ENCODE measurements at regions not wholly inside any gene's neighbourhood (a gene's known extent, or its start where the extent isn't known, plus 50 kb on each side); places are given as distances from the start of the nearest gene placed in this dataset.
A peak's percentile ranks its signal among the peaks of the same experiment; 100 is the strongest.
"Not testable (repeated sequence)": the region's sequence is repeated elsewhere in the genome, so short reads cannot be mapped to it uniquely, and the experiment has no call there.

DNA sequence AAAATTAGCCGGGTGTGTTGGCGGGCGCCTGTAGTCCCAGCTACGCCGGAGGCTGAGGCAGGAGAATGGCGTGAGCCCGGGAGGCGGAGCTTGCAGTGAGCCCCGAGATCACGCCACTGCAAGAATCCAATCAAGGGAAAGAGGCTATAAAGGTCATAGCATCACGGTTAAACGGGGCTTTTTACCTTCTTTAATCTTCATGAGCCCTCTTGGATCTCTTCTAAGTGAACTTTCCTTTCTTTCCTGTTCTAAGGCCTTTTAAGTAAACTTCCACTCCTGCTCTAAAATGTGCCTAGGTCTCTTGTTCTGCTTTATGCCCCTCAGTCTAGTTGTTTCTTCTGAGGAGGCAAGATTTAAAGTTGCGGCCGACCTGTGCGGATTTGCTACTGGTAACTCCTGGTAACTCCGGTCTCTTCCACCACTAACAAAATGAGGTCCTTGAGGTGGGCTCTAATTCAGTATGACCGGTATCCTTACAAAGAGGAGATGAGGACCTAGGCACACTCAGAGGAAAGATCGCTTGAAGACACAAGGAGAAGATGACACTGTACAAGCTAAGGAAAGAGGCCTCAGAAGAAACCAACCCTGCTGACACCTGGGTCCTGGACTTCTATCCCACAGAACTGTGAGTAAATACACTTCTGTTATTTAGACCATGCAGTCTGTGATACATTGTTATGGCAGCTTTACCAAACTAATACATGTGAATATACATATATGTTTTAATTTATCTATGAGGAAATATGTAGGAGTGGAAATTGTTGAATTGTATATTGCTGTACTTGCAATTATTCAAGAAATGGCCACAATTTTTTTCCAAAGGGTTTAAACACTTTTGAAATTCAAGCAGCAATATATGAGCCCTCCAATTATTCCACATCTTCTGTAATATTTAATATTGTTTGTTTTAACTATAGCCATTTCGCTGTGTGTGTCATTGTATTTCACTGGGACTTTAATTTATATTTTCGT lies 331.5 kb upstream of the CNTNAP2 start:
- DNase-seq: no peak

DNA sequence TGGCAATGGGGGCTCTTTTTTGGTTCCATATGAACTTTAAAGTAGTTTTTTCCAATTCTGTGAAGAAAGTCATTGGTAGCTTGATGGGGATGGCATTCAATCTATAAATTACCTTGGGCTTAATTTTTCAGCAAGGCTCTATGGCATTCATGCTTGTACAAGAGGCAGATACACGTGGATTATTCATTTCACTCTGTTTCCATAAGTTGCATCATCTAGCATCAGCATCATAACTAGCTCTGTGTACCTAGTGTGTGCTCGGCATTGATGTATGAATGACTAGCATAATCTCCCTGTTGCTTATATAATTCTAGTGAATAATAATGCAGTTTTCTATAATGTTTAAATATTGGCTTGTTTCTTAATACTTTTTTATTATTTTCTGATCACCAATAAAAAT lies 335.2 kb upstream of the CNTNAP2 start:
- not testable (repeated sequence) for DNase-seq

DNA sequence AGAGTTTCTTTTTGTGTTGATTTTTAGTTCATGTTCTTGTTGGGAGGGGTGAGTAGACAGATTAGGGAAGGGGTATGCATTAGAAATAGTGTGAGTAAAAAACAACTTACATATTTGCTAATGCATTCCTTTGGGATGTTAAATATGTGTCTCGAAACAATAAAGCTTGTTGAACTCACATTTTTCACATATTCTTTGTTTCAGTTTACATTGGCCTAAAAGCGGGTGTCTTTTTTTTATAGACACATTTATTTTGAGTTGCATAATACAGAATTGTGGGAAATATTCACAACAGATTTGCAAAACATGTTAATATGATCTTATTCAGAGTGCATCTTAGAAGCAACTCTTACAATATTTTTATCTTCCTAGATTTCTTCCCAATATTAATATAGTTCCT lies 337.5 kb upstream of the CNTNAP2 start:
- peak; percentile 0 for DNase-seq

DNA sequence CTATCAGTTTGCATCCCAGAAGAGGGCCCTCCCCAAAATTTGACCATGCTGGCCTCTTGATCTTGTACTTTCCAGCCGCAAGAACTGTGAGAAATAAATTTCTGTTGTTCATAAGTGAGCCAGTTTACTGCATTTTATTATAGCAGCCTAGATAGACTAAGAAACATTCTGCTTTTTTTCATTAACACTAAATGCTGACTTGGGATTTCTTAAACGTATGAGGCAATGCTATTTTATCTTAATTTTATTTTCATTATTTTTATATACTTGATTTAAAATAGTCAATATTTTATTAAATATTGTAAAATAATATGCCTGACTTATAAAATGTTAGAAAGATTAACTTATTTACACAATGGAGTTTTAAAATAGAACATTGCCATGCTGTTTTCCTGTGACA lies 341.8 kb upstream of the CNTNAP2 start:
- DNase-seq: no peak

DNA sequence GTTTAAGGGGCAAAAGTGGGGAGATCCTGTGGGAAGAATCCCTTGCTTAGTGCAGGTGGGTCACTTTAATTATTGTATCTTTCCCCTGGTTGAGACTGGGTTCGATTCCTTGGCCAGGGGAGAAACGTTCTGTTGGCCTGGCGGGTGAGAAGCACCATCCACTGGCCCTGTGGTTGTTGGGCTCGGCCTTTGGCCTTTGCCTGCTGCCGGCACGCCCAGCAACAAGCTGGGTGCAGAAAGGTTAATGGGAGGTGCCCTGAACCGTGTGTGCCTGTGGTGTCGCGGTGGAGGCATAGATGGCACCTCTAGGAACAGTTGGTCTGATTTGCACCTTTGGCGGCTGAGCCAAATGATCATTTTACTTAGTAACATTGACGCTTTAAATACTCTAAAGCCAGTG lies 363.6 kb upstream of the CNTNAP2 start:
- no peak for DNase-seq

DNA sequence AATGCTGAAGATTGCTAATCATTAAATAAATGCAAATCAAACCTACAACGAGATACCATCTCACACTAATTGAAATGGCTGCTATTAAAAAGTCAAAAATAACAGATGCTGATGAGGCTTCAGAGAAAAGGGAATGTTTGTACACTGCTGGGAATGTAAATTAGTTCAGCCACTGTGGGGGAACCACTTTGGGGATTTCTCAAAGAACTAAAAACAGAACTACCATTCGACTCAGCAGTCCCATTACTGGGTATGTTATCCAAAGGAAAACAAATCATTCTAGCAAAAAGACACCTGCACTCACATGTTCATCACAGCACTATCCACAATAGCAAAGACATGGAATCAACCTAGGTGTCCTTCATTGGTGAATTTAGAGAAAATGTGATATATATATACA lies 379.0 kb upstream of the CNTNAP2 start:
- DNase-seq: no peak

DNA sequence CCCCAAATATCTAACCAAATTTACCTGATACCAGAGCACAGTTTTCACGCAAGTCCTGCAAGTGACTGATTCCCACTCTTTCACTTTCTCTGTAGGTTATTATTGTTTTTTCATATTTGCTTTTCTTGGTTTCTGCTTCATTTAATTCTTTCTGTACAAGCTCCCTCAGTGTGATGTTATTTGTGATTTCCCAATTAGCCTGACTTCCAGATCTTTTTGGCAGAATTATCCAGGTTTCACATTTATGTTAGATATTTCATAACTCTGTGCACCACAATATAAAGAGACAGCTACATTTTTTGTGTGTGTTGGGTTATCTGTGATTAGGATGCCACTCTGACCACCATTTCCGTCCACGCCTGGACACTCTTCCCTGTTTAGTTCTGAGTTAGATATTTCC lies 381.5 kb upstream of the CNTNAP2 start:
- DNase-seq: no peak

DNA sequence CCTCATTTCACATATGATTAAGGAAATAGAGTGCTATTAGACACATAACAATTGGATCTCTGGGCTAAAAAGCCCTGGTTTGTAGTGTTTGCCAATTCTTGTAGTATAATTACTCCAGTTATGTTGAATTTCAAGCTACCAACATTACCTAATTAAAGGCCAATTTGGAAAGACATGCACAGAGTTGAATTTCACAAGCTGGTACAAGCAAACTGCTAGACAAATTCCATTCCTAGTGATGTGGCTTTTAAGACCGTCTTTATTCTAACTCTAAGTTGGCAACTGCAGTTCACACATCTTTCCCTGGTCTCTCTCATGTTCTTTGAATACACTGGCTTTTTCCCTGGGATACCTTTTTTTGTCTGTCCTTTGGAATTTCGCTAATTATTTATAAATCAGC lies 384.1 kb upstream of the CNTNAP2 start:
- no peak for DNase-seq

DNA sequence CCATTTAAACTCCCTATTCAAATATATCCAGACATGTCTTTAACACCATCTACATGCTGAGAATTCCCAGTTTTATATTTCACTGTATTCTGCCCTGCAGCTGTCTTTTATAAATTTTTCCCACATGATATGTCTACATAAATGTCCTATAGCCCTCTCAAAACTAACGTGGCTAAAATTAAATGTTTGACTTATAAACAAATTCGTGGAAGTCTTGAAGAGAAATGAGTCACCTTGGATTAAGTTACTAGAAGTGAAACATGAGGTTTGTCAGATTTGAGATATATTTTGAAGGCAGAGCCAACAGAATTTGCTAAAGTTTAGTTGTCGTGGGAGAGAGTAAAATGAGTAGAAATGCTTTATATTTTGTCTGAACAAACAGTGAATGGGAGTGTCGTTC lies 386.9 kb upstream of the CNTNAP2 start:
- peak; percentile 6 for DNase-seq

DNA sequence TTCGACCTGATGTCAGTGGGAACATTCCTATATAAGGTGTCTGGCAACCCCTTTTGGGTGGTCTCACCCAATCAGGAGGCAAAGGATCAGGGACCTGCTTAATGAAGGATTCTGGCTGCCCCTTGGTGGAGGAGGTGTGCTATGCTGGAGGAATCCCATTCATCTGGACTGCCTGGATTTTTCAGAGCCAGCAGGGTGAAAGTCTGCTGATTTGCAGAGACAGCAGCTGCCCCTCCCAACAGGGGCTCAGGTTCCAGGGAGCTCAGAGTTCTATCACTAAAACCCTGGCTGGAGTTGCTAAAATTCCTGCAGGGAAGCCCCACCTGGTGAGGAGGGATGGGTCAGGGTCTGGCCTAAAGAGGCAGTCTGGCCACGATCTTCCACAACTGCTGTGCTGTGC lies 398.5 kb upstream of the CNTNAP2 start:
- DNase-seq: no peak

DNA sequence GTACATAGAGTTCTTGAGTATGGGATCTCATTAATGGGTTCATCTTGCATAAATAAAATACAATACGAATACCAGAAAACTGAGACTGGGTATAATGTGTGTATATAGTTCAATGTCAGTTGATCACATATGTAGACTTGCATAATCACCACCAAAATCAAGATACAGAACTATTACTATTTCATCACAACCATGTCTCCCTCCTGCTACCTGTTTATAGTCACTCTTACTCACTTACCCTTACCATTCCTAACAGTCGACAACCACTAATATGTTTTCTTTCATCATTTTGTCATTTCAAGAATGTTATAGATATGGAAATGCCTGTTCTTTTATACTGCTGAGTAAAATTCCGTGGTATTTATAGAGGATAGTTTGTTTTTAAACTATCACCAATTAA lies 416.1 kb upstream of the CNTNAP2 start:
- no peak for DNase-seq

DNA sequence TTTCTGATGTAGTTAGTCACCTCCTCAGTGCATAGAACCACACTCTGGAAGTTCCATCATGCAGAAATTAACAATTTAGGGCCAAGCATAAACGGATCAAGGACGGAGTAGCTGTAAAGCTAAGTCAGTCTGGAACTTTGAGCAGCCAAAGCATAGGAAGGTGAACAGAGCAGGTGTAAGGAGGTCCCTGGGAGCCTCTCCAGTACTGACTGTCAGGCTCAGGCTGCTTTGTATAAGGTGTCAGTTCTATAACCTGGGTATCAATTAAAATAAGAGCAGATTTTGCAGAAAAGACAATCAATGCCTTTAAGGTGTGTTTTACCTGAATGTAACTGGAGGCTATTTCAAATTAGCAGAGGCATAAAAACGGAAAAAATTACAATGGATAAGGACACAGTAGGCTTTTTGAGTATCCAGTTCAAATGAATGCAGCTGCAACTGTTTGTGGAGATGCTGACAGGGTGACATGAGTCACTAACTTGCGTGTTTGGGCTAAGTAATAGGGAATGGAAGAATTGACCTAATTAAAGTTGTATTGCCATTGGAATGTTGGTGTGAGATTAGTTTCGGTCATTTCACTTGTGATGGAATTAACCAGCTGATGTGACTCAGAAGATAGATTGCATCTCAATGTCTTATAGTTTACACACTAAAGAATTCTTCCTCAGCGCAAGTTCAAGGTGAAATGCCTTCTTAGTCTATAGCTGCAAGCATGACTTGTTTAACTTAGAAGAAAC lies 417.9 kb upstream of the CNTNAP2 start:
- no peak for DNase-seq

DNA sequence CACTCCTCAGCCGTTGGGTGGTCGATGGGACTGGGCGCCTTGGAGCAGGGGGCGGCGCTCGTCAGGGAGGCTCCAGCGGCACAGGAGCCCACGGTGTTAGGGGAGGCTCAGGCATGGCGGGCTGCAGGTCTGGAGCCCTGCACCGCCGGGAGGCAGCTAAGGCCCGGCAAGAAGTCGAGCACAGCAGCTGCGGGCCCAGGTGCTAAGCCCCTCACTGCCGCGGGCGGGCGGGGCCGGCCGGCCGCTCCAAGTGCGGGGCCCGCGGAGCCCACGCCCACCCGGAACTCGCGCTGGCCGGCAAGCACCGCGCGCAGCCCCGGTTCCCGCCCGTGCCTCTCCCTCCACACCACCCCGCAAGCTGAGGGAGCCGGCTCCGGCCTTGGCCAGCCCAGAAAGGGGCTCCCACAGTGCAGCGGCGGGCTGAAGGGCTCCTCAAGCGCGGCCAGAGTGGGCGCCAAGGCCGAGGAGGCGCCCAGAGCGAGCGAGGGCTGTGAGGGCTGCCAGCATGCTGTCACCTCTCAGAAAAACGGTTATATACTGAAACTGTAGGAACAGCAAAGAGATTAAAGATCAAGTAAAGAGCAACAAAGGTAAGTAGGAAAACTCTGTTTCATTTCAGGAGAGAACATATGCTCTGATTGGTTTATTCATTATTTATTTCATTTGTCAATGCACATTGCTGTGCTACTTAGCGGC lies 419.0 kb upstream of the CNTNAP2 start:
- not testable (repeated sequence) for DNase-seq

DNA sequence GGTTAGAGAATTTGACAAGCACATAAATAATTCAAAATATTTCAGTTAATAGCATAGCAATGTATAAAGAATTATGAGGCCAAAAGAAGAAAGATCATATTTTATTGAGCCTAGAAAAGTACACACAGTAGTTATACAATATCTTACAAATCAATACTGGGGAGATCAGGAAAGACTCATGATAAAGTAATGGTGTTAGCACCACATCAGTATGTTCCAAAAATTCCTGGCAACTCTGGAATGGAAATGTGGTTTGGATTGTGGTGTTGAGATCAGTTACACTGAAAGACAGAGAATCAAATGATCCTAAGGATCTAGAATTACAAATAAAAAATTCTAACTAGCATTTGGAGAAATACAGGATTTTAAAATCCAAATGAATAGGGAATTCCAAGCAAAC lies 420.5 kb upstream of the CNTNAP2 start:
- no peak for DNase-seq

DNA sequence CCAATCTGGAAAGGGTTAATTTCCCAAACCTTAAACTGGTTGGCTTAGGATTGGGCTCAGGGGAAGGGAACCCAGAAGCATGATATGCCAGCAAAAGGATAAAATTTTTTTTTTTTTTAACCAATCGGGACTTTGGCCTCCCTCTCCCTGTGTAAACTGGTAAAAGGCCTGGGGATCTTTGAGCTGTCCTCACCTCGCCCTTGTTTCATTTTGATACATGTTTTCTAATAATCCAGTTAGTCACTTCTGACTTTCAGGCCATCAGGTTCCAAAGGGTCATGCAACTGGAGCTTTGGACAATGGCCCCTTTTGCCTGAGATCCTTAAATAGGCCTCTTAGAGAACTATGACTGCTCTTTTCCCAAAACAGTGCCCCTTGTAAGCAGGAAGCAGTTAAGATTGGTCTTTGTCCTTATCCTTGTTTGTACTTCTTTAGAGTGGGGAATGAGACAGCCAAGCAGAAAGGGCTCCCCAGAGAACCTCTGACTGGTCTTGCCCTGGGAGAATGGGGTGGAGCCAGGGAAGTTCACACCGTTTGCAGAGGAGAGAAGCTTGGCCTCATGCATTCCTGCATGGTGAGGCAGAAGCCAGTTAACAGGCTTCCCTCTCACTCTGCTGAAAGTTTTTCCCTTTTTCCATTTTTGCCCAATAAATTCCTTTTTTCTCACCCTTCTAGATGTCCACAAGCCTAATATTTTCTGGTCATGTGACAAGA lies 424.2 kb upstream of the CNTNAP2 start:
- DNase-seq: no peak

DNA sequence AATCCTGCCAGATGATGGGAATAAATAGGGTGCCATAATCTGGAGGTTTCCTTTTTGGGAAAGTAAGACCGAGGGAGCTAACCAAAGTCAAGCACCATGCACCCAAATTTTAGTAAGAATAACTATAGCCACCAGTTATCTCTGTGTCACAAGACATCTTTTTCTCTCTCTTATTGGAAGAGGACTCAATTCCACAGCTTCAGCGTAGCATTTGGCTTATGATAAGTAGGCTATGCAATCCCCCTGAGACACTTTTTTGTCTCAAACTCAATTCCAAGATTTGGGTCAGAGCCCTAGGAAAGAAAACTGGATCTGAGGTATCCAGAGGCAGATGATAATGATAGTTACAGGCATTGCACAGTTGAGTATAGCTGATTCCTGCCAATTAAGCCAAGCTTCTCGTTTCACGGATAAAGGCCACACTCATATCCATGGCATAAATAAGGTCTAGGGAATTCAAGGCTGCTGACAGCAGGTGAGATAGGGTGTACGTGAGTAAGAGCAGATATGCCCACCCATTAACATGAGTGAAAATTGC lies 425.2 kb upstream of the CNTNAP2 start:
- DNase-seq: no peak

DNA sequence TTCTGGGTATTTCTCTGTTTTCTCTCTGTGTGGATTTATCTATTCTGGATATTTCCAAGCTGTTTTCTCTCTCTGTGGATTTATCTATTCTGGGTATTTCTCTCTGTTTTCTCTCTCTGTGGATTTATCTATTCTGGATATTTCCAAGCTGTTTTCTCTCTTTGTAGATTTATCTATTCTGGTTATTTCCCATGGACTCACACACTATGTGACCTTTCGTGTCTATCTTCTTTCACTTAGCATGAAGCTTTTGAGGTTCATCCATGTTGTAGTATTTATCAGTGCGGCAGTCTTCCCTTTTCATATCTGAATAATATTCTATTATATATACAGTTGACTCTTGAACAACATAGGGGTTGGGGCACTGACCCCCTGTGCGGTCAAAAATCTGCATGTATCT lies 435.0 kb upstream of the CNTNAP2 start:
- DNase-seq: no peak

DNA sequence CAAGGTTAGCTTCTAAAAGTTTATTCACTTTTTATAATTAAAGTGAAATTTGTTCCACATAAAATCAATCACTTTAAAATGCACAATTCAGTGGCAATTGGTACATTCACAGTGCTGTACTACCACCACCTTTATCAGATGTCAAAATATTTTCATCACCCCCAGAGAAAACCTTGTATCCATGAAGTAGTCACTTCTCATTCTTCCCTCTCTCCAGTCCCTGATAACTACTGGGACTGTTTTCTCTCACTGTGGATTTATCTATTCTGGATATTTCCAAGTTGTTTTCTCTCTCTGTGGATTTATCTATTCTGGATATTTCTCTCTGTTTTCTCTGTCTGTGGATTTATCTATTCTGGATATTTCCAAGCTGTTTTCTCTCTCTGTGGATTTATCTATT lies 435.4 kb upstream of the CNTNAP2 start:
- no peak for DNase-seq

DNA sequence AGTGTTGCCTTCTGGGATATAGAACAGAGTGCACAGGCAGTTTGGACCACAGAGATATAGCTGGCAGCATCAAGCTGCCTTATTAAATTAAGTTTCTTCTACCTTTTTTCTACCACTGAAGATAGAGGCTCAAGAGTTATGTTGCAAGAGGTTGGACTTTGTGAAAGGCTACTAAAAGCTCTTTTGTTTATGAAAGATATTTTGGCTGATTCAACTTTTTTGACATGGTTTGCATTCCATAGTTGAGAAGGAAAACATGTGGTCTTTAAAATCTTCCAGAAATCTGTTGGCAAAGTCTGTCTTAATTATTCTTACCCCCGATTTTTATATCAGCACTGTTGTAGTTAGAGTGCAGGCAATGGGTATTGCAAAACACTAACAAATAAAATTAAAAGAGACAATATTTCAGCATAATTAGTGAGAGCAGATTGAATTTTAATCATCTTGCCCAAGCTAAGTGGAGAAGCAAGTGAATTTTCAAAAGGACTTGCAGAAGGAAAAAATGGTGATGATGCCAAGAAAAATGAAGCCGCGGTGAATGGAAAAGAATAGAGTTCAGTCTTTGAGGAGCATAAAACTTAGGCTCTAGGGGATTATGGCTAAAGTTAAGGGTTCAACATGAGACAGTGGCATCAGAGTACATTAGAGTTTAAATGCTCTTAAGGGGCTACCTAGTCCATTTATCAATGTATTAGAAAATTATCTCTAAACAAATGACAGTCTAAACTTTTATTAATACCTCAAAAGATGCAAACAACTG lies 450.9 kb upstream of the CNTNAP2 start:
- no peak for DNase-seq

DNA sequence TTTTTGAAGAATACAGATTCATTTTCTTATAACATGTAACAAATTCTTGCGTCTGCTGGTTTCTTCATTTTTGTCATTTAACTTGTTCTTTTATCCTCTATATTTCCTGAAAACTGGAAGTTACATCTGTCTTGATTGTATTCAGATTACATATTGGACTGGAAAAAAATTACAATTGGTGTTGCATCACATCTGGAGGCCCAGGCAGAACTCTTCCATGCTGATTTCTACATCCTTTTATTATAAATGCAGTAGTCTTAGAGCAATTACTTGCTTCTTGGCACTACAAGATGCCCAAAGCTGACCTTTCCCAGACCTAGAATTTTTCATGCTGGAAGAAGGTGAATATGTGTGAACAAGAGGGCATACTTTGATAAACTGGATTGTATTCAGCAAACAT lies 460.9 kb upstream of the CNTNAP2 start:
- no peak for DNase-seq

DNA sequence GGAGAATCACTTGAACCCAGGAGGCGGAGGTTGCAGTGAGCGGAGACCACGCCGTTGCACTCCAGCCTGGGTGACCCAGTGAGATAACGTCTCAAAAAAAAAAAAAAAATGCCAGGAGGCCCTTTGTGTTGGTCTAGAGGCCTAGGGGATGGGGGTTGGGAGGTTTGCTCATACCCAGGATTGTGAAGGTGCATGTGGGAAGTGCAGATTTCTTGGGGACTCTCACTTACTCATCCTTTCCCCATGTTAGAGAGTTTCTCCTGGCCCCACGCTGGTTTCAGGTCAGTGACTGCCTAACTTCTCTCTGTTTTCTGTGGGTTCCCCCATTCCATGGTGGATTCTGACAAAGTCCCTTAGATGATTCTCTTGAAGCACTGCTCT lies 471.5 kb upstream of the CNTNAP2 start:
- DNase-seq: no peak

Measured in eye (tissue), 1 donor.